ENCODE measurements at regions not wholly inside any gene's neighbourhood (a gene's known extent, or its start where the extent isn't known, plus 50 kb on each side); places are given as distances from the start of the nearest gene placed in this dataset.

DNA sequence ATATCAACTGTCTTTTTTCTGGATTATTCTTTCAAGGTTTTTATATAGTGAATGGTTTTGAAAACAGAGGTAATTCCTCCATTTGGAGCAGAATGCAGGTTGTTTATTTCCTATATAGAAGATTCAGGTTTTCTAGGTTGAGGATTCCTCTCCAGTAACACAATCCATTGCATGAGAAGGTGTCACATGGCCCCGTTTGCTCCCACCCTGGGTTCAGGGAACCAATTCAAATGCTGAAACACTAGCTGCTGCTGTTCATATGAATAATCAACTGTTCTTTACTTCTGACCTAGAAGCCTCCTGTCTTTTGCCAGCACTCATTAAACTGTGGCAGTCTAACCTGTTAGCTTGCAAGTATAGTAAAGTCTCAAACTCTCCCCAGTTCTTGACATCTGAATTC is 1316.9 kb upstream of the TENM3 start:
- H3K4me3 ChIP-seq (replicated peaks; ENCODE audit: insufficient read depth, low read length): no peak overlapping the region
- TF ChIP-seq, protein P1, sequence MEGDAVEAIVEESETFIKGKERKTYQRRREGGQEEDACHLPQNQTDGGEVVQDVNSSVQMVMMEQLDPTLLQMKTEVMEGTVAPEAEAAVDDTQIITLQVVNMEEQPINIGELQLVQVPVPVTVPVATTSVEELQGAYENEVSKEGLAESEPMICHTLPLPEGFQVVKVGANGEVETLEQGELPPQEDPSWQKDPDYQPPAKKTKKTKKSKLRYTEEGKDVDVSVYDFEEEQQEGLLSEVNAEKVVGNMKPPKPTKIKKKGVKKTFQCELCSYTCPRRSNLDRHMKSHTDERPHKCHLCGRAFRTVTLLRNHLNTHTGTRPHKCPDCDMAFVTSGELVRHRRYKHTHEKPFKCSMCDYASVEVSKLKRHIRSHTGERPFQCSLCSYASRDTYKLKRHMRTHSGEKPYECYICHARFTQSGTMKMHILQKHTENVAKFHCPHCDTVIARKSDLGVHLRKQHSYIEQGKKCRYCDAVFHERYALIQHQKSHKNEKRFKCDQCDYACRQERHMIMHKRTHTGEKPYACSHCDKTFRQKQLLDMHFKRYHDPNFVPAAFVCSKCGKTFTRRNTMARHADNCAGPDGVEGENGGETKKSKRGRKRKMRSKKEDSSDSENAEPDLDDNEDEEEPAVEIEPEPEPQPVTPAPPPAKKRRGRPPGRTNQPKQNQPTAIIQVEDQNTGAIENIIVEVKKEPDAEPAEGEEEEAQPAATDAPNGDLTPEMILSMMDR (IDR thresholded peaks at IDR 0.05; ENCODE audit: insufficient read depth, low read length): no peak
- TF ChIP-seq SPI1 (IDR thresholded peaks at IDR 0.05; ENCODE audit: borderline replicate concordance, low read depth): no peak
- no peak for TF ChIP-seq POLR2AphosphoS5 (IDR thresholded peaks at IDR 0.05; ENCODE audit: low read depth)
- no peak for TF ChIP-seq GABPA (IDR thresholded peaks at IDR 0.05; ENCODE audit: low read depth)
- TF ChIP-seq, protein P2, sequence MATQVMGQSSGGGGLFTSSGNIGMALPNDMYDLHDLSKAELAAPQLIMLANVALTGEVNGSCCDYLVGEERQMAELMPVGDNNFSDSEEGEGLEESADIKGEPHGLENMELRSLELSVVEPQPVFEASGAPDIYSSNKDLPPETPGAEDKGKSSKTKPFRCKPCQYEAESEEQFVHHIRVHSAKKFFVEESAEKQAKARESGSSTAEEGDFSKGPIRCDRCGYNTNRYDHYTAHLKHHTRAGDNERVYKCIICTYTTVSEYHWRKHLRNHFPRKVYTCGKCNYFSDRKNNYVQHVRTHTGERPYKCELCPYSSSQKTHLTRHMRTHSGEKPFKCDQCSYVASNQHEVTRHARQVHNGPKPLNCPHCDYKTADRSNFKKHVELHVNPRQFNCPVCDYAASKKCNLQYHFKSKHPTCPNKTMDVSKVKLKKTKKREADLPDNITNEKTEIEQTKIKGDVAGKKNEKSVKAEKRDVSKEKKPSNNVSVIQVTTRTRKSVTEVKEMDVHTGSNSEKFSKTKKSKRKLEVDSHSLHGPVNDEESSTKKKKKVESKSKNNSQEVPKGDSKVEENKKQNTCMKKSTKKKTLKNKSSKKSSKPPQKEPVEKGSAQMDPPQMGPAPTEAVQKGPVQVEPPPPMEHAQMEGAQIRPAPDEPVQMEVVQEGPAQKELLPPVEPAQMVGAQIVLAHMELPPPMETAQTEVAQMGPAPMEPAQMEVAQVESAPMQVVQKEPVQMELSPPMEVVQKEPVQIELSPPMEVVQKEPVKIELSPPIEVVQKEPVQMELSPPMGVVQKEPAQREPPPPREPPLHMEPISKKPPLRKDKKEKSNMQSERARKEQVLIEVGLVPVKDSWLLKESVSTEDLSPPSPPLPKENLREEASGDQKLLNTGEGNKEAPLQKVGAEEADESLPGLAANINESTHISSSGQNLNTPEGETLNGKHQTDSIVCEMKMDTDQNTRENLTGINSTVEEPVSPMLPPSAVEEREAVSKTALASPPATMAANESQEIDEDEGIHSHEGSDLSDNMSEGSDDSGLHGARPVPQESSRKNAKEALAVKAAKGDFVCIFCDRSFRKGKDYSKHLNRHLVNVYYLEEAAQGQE (IDR thresholded peaks at IDR 0.05; ENCODE audit: insufficient replicate concordance, low read depth): no peak
- no peak for DNase-seq (ENCODE audit: low read depth in 1 of 2, low spot score in 1 of 2)

DNA sequence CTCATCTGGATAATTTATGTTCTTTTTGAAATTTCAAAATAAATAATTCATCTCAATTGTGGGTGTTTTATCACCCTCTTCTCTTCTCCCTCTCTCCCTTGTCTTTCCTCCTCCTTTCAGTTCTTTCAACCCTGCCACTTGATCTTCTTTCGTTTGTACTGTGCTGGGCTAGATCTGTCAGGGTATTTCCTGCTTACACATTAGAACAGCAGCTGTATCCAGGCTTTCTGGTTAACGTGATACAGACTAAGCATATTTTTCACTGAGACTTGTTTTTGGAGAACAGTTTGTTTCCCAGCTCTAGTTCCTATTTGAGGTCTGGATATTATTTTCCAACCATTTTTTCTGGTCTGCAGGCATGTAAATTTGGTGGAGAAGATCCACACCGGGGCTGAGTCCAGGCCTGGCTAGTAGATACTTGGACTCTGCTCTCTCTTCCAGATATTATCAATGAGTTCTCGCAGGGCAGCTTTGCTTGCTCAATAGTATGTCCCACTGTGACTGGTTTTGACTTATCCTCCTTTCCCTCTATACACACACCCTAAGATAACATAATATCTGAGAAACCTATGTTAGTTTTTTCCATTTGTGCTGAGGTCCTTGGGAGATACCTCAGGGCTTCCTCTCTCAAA is 1310.7 kb upstream of the TENM3 start:
- TF ChIP-seq, protein P1 (IDR thresholded peaks at IDR 0.05; ENCODE audit: insufficient read depth, low read length): no peak
- Histone ChIP-seq H3K27me3 (ENCODE audit: insufficient read depth, poor library complexity, severe bottlenecking) (no peaks in the 10 kb centered on the region), H3K4me3 (replicated peaks; ENCODE audit: insufficient read depth, low read length) (no peak overlapping the region), H3K27ac (replicated peaks) (no peak overlapping the region)
- no peak for DNase-seq (ENCODE audit: low read depth in 1 of 2, low spot score in 1 of 2)

More for the DNA sequence above, 1316.9 kb upstream of the TENM3 start:
- H3K27ac ChIP-seq (replicated peaks): no peak overlapping the region
- no peaks in the 10 kb centered on the region for H3K27me3 ChIP-seq (ENCODE audit: insufficient read depth, poor library complexity, severe bottlenecking)

DNA sequence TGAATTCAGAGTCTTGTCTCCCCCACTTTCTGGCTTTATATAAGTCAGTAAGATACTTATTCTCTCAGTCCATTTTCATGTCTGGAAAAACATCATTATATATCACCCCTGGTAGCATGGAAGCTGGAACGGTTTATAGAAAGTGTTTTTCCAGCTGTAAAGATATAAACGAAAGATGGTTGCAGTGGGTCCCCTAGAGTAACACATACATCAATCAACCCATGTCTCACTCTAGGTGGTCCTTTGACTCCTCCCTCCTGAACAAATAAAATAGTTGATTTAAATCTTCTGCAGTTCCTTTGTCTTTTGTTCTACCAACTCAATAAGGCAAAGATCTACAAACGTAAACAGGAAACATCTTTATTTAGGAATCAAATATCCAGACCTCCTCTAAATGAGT is 1306.1 kb upstream of the TENM3 start:
- no peaks in the 10 kb centered on the region for H3K27me3 ChIP-seq (ENCODE audit: insufficient read depth, poor library complexity, severe bottlenecking)
- no peak overlapping the region for H3K4me3 ChIP-seq (replicated peaks; ENCODE audit: insufficient read depth, low read length)
- TF ChIP-seq, protein P2 (IDR thresholded peaks at IDR 0.05; ENCODE audit: insufficient replicate concordance, low read depth): no peak
- no peak for TF ChIP-seq SPI1 (IDR thresholded peaks at IDR 0.05; ENCODE audit: borderline replicate concordance, low read depth)
- TF ChIP-seq, protein P1 (IDR thresholded peaks at IDR 0.05; ENCODE audit: insufficient read depth, low read length): no peak
- TF ChIP-seq POLR2AphosphoS5 (IDR thresholded peaks at IDR 0.05; ENCODE audit: low read depth): no peak
- no peak for TF ChIP-seq GABPA (IDR thresholded peaks at IDR 0.05; ENCODE audit: low read depth)
- no peak overlapping the region for H3K27ac ChIP-seq (replicated peaks)
- DNase-seq (ENCODE audit: low read depth in 1 of 2, low spot score in 1 of 2): no peak

DNA sequence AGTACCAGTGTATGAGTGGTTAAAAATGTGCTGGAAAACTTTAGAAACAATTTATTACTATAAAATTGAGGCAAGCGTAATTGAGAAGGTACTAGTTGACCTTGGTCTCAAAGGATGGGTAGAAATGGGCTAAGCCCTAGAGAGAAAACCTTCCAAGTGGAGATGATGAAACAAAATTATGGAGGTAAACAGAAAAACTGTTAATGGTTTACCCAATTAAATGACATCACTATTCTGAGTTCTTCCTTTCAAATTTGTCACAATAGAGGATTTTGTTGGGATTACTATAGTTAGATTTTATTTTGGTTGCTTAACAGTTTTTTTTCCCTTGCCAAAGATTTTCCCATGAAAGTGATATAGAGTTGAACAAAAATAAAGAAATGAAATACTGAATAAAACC is 1302.5 kb upstream of the TENM3 start:
- Histone ChIP-seq H3K27me3 (ENCODE audit: insufficient read depth, poor library complexity, severe bottlenecking) (no peaks in the 10 kb centered on the region), H3K4me3 (replicated peaks; ENCODE audit: insufficient read depth, low read length) (no peak overlapping the region), H3K27ac (replicated peaks) (no peak overlapping the region)
- no peak for DNase-seq (ENCODE audit: low read depth in 1 of 2, low spot score in 1 of 2)
- TF ChIP-seq, protein P1 (IDR thresholded peaks at IDR 0.05; ENCODE audit: insufficient read depth, low read length): no peak
- TF ChIP-seq SPI1 (IDR thresholded peaks at IDR 0.05; ENCODE audit: borderline replicate concordance, low read depth) (no peak), GABPA (IDR thresholded peaks at IDR 0.05; ENCODE audit: low read depth) (no peak), POLR2AphosphoS5 (IDR thresholded peaks at IDR 0.05; ENCODE audit: low read depth) (no peak)
- TF ChIP-seq, protein P2 (IDR thresholded peaks at IDR 0.05; ENCODE audit: insufficient replicate concordance, low read depth): no peak

All from HL-60 (cell line).